GM12872 (cell line): ENCODE measurements at regions not wholly inside any gene's neighbourhood (a gene's known extent, or its start where the extent isn't known, plus 50 kb on each side); places are given as distances from the start of the nearest gene placed in this dataset.

Experiments used
- CTCF ChIP-seq: IDR thresholded peaks from 3 replicates; pipeline ENCODE4 v1.5.1; 2011; ENCODE audit warnings: low read depth, mild to moderate bottlenecking, low read length, moderate library complexity; ENCODE audit not compliant: insufficient read depth

- 0 out of 3 replicates have a peak, but pooled peaks have one; percentile 6 for TF ChIP-seq CTCF
These were observed 139.1 kb downstream of the COX7C start for GRCh38 chr5:86756839-86757238.

GRCh38 chr5:86757824-86758223, 140.1 kb downstream of the COX7C start:
- TF ChIP-seq CTCF, result no peak

- TF ChIP-seq CTCF, result no peak
These were observed 142.9 kb downstream of the COX7C start for GRCh38 chr5:86760661-86761060.

- no peak for TF ChIP-seq CTCF
These were observed 146.2 kb downstream of the COX7C start for GRCh38 chr5:86763929-86764328.

GRCh38 chr5:86765778-86766502, 148.2 kb downstream of the COX7C start:
- TF ChIP-seq CTCF, result no peak

- no peak for TF ChIP-seq CTCF
These were observed 151.0 kb downstream of the COX7C start for GRCh38 chr5:86768699-86769202.

- TF ChIP-seq CTCF, result no peak
These were observed 162.3 kb downstream of the COX7C start for GRCh38 chr5:86780018-86780417.
